Common myeloid progenitor, CD34-positive (primary cell): ENCODE measurements at regions not wholly inside any gene's neighbourhood (a gene's known extent, or its start where the extent isn't known, plus 50 kb on each side); places are given as distances from the start of the nearest gene placed in this dataset.

Experiments used
- CTCF ChIA-PET: fragments of 350-600 bp; sonication (Branson Sonifier 250); formaldehyde crosslinking; loops from one replicate; lab custom pipeline; 2021; ENCODE audit warnings: antibody characterized with exemption; lab: Charles Lee
- POLR2A ChIA-PET: fragments of 350-600 bp; sonication (Branson Sonifier 250); formaldehyde crosslinking; loops from one replicate; lab custom pipeline; 2021; ENCODE audit warnings: antibody characterized with exemption; lab: Charles Lee
- DNase-seq, 3 donors: peaks; one replicate each; pipeline versions ENCODE4 v3.0.0 to v3.0.0-alpha.2; 2013
- H3K27ac ChIP-seq, 2 experiments: 1 replicate in 1 of 2; 2 replicates in 1 of 2; pipeline ENCODE4 v1.7.0; 2013; ENCODE audit warnings: inconsistent platforms in 2 of 2, low read length in 2 of 2, mild to moderate bottlenecking in 2 of 2, low read depth in 1 of 2, moderate library complexity in 1 of 2; ENCODE audit not compliant: severe bottlenecking in 2 of 2, insufficient read depth in 1 of 2, poor library complexity in 1 of 2
- H3K27me3 ChIP-seq, 5 experiments: replicated peaks in 2 of 5; 1 replicate in 3 of 5; 2 replicates in 2 of 5; pipeline versions ENCODE4 v1.6.1 to v1.7.0; 2013; ENCODE audit warnings: low read length in 4 of 5, mild to moderate bottlenecking in 2 of 5, moderate library complexity in 2 of 5, inconsistent platforms in 1 of 5; ENCODE audit not compliant: insufficient read depth in 5 of 5, control insufficient read depth in 4 of 5
- H3K36me3 ChIP-seq, 4 experiments: 1 replicate in 2 of 4; 2 replicates in 2 of 4; pipeline versions ENCODE4 v1.6.1 to v1.7.0; 2013; ENCODE audit warnings: low read length in 3 of 4, control low read depth in 1 of 4, mild to moderate bottlenecking in 1 of 4; ENCODE audit not compliant: control insufficient read depth in 4 of 4, insufficient read depth in 4 of 4
- H3K4me1 ChIP-seq, 4 experiments: 1 replicate in 3 of 4; 2 replicates in 1 of 4; pipeline versions ENCODE4 v1.6.1 to v1.7.1; 2013; ENCODE audit warnings: low read length in 3 of 4, mild to moderate bottlenecking in 3 of 4, control low read depth in 1 of 4, inconsistent platforms in 1 of 4, moderate library complexity in 1 of 4; ENCODE audit not compliant: control insufficient read depth in 4 of 4, insufficient read depth in 4 of 4; ENCODE audit errors: control extremely low read depth in 1 of 4
- H3K4me3 ChIP-seq, 7 experiments: 1 replicate in 4 of 7; 2 replicates in 3 of 7; pipeline versions ENCODE4 v1.5.1 to v1.7.0; 2013; ENCODE audit warnings: mild to moderate bottlenecking in 7 of 7, low read length in 6 of 7, moderate library complexity in 6 of 7, inconsistent platforms in 2 of 7, low read depth in 2 of 7, control low read depth in 1 of 7; ENCODE audit not compliant: insufficient read depth in 4 of 7, control insufficient read depth in 1 of 7; ENCODE audit errors: extremely low read depth in 1 of 7
- H3K9me3 ChIP-seq, 5 experiments: 1 replicate in 4 of 5; 2 replicates in 1 of 5; pipeline versions ENCODE4 v1.6.1 to v1.7.1; 2013; ENCODE audit warnings: low read length in 4 of 5, mild to moderate bottlenecking in 2 of 5, inconsistent platforms in 1 of 5, low read depth in 1 of 5, moderate library complexity in 1 of 5; ENCODE audit not compliant: control insufficient read depth in 4 of 5, insufficient read depth in 2 of 5; ENCODE audit errors: control extremely low read depth in 1 of 5
- WGBS: methylation state at CpG from one replicate; pipeline ENCODE4 v1.1.5; 2013; ENCODE audit not compliant: insufficient coverage; 5-methylcytosine and 5-hydroxymethylcytosine counted together

GRCh38 chr3:83769791-83770663 is 1188.8 kb upstream of the CADM2 start:
- CTCF ChIA-PET, result no interaction called here
- no peak for DNase-seq
- Histone ChIP-seq H3K36me3 (no peaks in the 10 kb centered on the region), H3K4me1 (no peaks in the 10 kb centered on the region), H3K9me3 (no peaks in the 10 kb centered on the region), H3K27ac (no peak overlapping the region), H3K27me3 (no peaks in the 10 kb centered on the region), H3K4me3 (no peak overlapping the region)
- WGBS, result 95% methylated on average over 14 of the region's 17 CpGs
- POLR2A ChIA-PET, result no interaction called here

GRCh38 chr3:83770664-83771402 is 1188.0 kb upstream of the CADM2 start:
- no peak overlapping the region for H3K27ac ChIP-seq
- H3K36me3 ChIP-seq, result no peaks in the 10 kb centered on the region
- POLR2A ChIA-PET, result no interaction called here
- no peaks in the 10 kb centered on the region for H3K4me1 ChIP-seq
- no peak overlapping the region for H3K4me3 ChIP-seq
- no peaks in the 10 kb centered on the region for H3K9me3 ChIP-seq
- 83% methylated on average over 2 of the region's 7 CpGs for WGBS
- DNase-seq, result no peak
- no peaks in the 10 kb centered on the region for H3K27me3 ChIP-seq
- CTCF ChIA-PET, result no interaction called here

GRCh38 chr3:83802801-83803200 is 1156.0 kb upstream of the CADM2 start:
- CTCF ChIA-PET, result no interaction called here
- H3K27ac ChIP-seq, result no peak overlapping the region
- no peak for DNase-seq
- H3K9me3 ChIP-seq, result no peaks in the 10 kb centered on the region
- H3K4me1 ChIP-seq, result no peaks in the 10 kb centered on the region
- POLR2A ChIA-PET, result no interaction called here
- WGBS, result 83% methylated on average over 1 of the region's 2 CpGs
- H3K27me3 ChIP-seq, result no peaks in the 10 kb centered on the region
- H3K4me3 ChIP-seq, result no peak overlapping the region
- H3K36me3 ChIP-seq, result no peaks in the 10 kb centered on the region

- ChIA-PET CTCF (no interaction called here), POLR2A (no interaction called here)
- no peak for DNase-seq
- Histone ChIP-seq H3K4me3 (no peak overlapping the region), H3K36me3 (no peaks in the 10 kb centered on the region), H3K27ac (no peak overlapping the region), H3K27me3 (no peaks in the 10 kb centered on the region), H3K4me1 (no peaks in the 10 kb centered on the region), H3K9me3 (no peaks in the 10 kb centered on the region)
- no CpG with 5 or more reads among the region's 3 CpGs for WGBS
Measured at GRCh38 chr3:83807511-83807910, 1151.3 kb upstream of the CADM2 start.

- Histone ChIP-seq H3K4me1 (no peaks in the 10 kb centered on the region), H3K27me3 (no peaks in the 10 kb centered on the region), H3K4me3 (no peak overlapping the region), H3K9me3 (peaks cover 0 to 2% (median 0%) of the 10 kb centered on the region in 5 experiments), H3K27ac (no peak overlapping the region), H3K36me3 (no peaks in the 10 kb centered on the region)
- POLR2A ChIA-PET, result no interaction called here
- WGBS, result 96% methylated on average over 3 of the region's 3 CpGs
- DNase-seq, result no peak
- CTCF ChIA-PET, result no interaction called here
Measured at GRCh38 chr3:83813176-83813575, 1145.6 kb upstream of the CADM2 start.

- H3K9me3 ChIP-seq, result peaks cover 0 to 2% (median 0%) of the 10 kb centered on the region in 5 experiments
- 100% methylated on average over 1 of the region's 1 CpG for WGBS
Measured at GRCh38 chr3:83816653-83817052, 1142.1 kb upstream of the CADM2 start.

GRCh38 chr3:83821506-83821905 is 1137.3 kb upstream of the CADM2 start:
- ChIA-PET POLR2A (no interaction called here), CTCF (interaction anchor here (0.6 kb wide), 1 partner anchor 73 kb away, joined by 3 read pairs; no protein-coding TSS in a partner anchor)
- H3K27me3 ChIP-seq, result no peaks in the 10 kb centered on the region
- H3K27ac ChIP-seq, result no peak overlapping the region
- 91% methylated on average over 3 of the region's 8 CpGs for WGBS
- no peaks in the 10 kb centered on the region for H3K4me1 ChIP-seq
- no peaks in the 10 kb centered on the region for H3K9me3 ChIP-seq
- H3K36me3 ChIP-seq, result no peaks in the 10 kb centered on the region
- no peak overlapping the region for H3K4me3 ChIP-seq
- no peak for DNase-seq

More at GRCh38 chr3:83816653-83817052, 1142.1 kb upstream of the CADM2 start:
- Histone ChIP-seq H3K4me3 (no peak overlapping the region), H3K36me3 (no peaks in the 10 kb centered on the region), H3K27ac (no peak overlapping the region), H3K27me3 (no peaks in the 10 kb centered on the region), H3K4me1 (no peaks in the 10 kb centered on the region)
- no peak for DNase-seq
- ChIA-PET POLR2A (no interaction called here), CTCF (no interaction called here)
